ENCODE measurements at regions not wholly inside any gene's neighbourhood (a gene's known extent, or its start where the extent isn't known, plus 50 kb on each side); places are given as distances from the start of the nearest gene placed in this dataset.

DNA sequence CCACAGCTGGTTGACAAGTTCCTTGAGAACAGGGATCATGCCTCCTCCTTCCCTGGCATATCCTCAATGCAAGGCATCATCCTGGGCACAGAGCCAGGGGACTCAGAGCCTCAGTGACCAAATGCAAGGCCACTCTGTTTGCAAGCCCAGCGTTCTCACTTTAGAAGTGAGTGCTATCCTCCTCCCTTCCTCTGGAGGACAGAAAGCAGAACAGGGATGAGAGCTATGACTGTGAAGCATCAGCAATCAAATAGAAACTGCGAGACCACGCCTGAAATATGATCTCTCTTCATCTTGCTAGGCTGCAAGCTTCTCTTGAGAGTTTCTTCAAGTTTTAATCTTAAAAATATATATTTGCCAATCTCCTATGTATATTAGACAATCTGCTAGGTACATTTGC lies 119.8 kb downstream of the LRATD1 start (continued):
- no peak for TF ChIP-seq BCL11A (IDR thresholded peaks at IDR 0.05; ENCODE audit: low read depth in 2 of 2, low read length in 2 of 2)
- TF ChIP-seq NRF1 (IDR thresholded peaks at IDR 0.05; ENCODE audit: low read depth, low read length), result no peak
- no peak for TF ChIP-seq MAFK (IDR thresholded peaks at IDR 0.05; ENCODE audit: low read depth, low read length)
